ENCODE measurements at regions not wholly inside any gene's neighbourhood (a gene's known extent, or its start where the extent isn't known, plus 50 kb on each side); places are given as distances from the start of the nearest gene placed in this dataset.
A peak's percentile ranks its signal among the peaks of the same experiment; 100 is the strongest.

DNA sequence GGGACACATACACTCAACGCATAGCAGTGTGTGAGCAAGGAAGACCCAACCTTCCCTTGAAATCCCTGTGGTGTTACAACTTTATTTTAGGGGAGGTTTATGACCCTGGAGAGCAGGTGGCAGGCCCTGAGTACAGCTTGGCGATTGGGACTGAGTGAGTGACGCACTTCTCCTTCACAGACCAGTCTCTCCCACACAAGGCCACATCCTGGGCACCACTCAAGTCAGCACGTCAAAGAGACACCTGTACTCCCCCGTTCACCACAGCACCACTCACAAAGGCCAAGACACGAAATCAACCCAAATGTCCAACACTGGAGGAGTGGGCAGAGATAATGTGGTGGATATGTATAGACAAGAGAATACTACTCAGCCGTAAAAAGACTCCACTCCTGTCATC lies 57.0 kb upstream of the FRMD1 start:
- DNase-seq (no peak), ATAC-seq (no peak), FAIRE-seq (no peak)
- Histone ChIP-seq H3K9me3 (no peaks in the 10 kb centered on the region), H3K36me3 (no peaks in the 10 kb centered on the region), H3K4me3 (no peak overlapping the region), H3K27me3 (no peaks in the 10 kb centered on the region), H3K4me1 (no peaks in the 10 kb centered on the region), H3K27ac (no peak overlapping the region)
- WGBS, 2 donors, result 83 to 89% methylated on average over 7 of the region's 7 CpGs
- TF ChIP-seq, protein P1, sequence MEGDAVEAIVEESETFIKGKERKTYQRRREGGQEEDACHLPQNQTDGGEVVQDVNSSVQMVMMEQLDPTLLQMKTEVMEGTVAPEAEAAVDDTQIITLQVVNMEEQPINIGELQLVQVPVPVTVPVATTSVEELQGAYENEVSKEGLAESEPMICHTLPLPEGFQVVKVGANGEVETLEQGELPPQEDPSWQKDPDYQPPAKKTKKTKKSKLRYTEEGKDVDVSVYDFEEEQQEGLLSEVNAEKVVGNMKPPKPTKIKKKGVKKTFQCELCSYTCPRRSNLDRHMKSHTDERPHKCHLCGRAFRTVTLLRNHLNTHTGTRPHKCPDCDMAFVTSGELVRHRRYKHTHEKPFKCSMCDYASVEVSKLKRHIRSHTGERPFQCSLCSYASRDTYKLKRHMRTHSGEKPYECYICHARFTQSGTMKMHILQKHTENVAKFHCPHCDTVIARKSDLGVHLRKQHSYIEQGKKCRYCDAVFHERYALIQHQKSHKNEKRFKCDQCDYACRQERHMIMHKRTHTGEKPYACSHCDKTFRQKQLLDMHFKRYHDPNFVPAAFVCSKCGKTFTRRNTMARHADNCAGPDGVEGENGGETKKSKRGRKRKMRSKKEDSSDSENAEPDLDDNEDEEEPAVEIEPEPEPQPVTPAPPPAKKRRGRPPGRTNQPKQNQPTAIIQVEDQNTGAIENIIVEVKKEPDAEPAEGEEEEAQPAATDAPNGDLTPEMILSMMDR (IDR thresholded peaks at IDR 0.05), result no peak
- intact Hi-C loops (cut with DNase I), result no loop called here

DNA sequence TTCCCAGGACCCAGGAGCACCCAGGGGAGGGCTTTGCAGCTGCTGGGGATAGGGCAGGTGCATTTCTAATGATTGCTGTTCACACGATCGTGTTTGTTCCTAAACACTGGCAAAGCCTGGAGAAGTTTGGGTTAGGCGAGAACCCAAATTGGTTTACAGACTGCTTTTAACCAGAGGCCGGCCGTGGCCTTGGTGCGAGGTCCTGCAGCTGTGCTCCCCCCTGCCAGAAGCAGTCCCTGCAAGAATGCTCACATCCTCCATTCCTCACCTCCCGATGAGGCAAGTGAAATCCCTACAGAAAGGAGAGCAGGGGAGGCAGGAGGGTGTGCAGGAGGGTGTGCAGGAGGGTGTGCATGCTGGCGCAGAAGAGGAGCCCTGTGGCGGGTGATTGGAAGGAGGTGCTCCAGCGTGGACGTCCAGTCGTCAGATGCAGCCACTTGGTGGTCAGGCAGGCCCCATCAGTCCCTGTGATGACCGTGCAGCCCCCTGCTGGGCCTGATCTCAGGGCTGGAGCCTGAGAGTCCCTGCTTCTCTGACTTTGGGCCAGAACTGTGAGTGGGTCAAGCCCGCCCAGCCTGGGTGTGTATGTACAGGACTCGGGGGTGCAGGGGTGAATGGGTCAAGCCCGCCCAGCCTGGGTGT lies 55.7 kb upstream of the FRMD1 start:
- no peaks in the 10 kb centered on the region for H3K27me3 ChIP-seq
- TF ChIP-seq, protein P1 (IDR thresholded peaks at IDR 0.05), result no peak
- DNase-seq (no peak), FAIRE-seq (no peak), ATAC-seq (no peak)
- H3K27ac ChIP-seq, result no peak overlapping the region
- WGBS, 2 donors, result 77 to 83% methylated on average over 16 of the region's 16 CpGs
- no peaks in the 10 kb centered on the region for H3K36me3 ChIP-seq
- no peak overlapping the region for H3K4me3 ChIP-seq
- no peaks in the 10 kb centered on the region for H3K9me3 ChIP-seq
- intact Hi-C loops (cut with DNase I), result no loop called here
- H3K4me1 ChIP-seq, result no peaks in the 10 kb centered on the region

DNA sequence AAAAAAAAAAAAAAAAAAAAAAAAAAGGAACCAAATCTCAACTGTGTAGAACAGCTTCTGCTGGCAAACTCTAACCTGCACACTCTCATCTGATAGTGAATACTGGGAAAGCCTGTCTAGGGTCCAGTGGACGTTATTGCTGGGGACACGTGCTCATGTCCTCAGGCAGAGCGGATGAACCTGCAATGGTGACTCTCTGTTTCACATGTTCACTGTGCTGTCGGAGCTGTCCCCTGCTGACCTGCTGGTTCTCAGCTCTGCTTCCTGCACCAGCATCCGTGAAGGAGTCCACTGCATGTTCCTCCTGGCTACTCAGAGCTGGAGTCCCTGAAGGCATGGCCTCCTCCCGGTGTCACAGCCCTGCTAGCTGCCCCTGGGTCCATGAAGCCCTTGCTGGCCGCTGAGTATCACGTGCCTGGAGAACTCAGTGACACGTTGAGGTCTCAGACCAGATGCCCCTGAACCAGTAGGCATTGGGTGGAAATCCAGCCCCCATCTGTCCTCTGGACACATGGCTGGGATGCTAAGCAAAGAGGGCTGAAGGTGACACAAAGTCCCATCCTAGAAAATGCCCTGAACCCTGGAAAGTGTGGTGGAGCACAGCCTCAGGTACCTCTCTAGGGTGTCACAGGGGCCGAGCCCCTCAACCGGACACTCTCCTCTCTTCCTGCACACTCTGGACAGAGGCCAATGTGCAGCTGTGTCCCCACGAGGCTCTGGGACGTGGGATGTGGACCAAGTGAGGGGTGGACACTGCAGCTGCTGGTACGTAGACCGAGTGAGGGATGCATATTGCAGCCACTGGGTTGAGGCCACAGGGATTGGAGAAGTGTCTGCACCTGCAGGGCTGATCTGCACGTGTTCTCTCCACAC lies 54.9 kb upstream of the FRMD1 start:
- no peaks in the 10 kb centered on the region for H3K27me3 ChIP-seq
- no peaks in the 10 kb centered on the region for H3K9me3 ChIP-seq
- ATAC-seq (no peak), FAIRE-seq (no peak), DNase-seq (peak in 1 of 6 donors; percentile 46)
- 63 to 75% methylated on average over 16 of the region's 16 CpGs for WGBS, 2 donors
- H3K4me3 ChIP-seq, result no peak overlapping the region
- H3K36me3 ChIP-seq, result no peaks in the 10 kb centered on the region
- no peaks in the 10 kb centered on the region for H3K4me1 ChIP-seq
- TF ChIP-seq, protein P1 (IDR thresholded peaks at IDR 0.05), result no peak
- intact Hi-C loops (cut with DNase I), result no loop called here
- no peak overlapping the region for H3K27ac ChIP-seq

DNA sequence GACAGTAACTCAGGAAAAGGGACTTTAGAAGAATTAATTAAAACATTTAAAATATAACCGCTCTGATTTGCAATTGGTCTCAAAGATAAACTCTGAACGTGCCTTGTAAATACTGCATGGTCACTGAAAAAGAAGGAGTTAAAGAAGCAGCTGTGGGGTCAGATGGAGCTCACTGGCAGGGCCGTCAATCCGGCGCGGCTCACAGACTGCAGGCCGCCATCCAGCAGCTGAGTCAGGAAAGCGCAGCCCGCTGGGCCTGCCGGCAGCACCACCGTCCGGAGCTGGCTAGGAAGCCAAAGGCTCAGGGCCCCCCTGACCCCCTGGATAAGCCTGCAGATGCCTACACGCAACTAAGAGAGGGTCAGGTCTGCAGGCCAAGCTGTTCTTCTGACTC lies 54.2 kb upstream of the FRMD1 start:
- 39 to 52% methylated on average over 13 of the region's 13 CpGs for WGBS, 2 donors
- no peaks in the 10 kb centered on the region for H3K36me3 ChIP-seq
- FAIRE-seq, result no peak
- TF ChIP-seq, protein P1 (IDR thresholded peaks at IDR 0.05), result peak in 1 of 4 donors; percentile 5
- no peaks in the 10 kb centered on the region for H3K4me1 ChIP-seq
- no peaks in the 10 kb centered on the region for H3K9me3 ChIP-seq
- H3K4me3 ChIP-seq, result no peak overlapping the region
- no peak overlapping the region for H3K27ac ChIP-seq
- no peaks in the 10 kb centered on the region for H3K27me3 ChIP-seq
- ATAC-seq, result peak in 2 of 4 donors; percentile 24 to 35
- intact Hi-C loops (cut with DNase I), result no loop called here
- DNase-seq, result no peak
